NCI-H1930 (cell line): ENCODE measurements at regions not wholly inside any gene's neighbourhood (a gene's known extent, or its start where the extent isn't known, plus 50 kb on each side); places are given as distances from the start of the nearest gene placed in this dataset.

Experiments
- DNase-seq, 2 experiments: peaks; one replicate each; lab custom pipeline; 2025; lab: John Stamatoyannopoulos, UW

DNA sequence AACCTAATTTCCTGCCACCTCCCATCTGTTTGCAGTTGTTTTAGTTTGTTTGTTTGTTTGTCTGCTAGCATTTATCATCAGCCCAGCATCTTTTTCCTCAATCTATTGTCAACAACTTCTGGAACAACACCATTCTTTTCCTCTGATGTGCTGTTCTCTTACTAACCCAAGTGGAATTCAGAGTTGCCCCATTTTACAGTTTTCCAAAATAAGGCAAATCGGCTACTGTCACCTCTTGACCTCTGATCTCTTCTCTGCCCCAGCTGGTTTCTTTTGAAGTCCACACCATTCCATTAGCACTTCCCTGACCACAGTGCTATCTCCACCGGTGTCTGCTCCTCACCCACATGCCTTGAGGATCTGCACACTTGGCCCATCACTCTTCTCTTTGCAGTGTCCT is 102.4 kb downstream of the EFNB2 start:
- DNase-seq = no peak

DNA sequence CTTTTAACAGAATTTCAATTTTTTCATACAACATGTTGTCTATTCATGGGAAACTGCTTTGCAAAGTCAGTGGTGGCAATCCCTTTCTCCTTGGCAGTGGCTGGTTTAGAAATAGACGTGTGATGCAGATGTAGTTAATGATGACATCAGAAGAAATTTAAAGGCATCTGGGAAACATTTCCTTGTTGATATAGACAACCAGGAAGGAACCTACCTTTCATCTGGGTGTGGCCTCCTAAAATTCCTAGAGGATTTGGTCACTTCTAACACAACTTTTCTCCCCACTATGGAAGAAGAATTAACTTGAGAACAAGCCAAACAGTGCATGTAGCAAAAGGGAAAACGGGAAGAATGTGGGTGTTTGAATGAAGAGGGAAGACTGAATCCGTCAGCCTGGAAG is 102.8 kb downstream of the EFNB2 start:
- no peak for DNase-seq

- DNase-seq = no peak
Measured at GRCh38 chr13:106426909-106427308, 108.6 kb downstream of the EFNB2 start.

GRCh38 chr13:106425661-106426060 is 109.8 kb downstream of the EFNB2 start:
- DNase-seq = no peak

DNA sequence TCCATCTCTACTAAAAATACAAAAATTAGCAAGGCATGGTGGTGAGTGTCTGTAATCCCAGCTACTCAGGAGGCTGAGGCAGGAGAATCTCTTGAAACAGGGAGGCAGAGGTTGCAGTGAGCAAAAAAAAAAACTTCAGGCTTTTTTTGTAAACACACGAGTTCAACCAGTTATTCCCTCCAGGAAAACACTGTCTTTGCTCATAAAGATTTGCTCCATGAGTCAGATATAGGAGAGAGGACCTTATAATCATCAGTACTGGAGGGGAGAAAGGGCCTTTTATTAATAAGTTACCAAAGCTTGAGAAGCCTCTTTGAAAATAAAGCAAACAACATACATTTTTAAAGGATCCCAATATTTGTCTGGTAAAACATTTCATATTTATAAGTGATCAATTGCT is 110.7 kb downstream of the EFNB2 start:
- no peak for DNase-seq

DNA sequence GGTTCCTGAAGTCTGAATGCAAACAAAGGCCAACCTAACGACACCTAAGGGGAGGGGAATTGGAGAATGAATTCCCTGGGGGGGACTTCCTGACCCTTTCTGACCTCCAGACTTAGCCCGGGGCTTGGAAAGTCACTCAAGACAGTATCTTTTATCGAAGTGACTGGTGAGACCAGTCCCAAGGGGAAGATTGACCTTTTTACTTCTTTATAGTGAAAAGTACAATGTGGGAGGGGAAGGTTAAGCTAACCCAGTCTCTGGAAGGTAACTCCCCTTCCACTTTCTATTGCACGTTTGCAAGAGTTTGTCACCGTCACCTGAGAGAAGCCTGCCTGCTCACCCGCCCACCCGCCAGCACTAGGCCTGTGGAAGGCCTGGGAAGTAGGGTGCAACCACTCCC is 111.9 kb downstream of the EFNB2 start:
- no peak for DNase-seq

GRCh38 chr13:106418556-106418955 is 116.9 kb downstream of the EFNB2 start:
- DNase-seq = no peak

- DNase-seq = no peak
Measured at GRCh38 chr13:106417467-106418110, 117.9 kb downstream of the EFNB2 start.

DNA sequence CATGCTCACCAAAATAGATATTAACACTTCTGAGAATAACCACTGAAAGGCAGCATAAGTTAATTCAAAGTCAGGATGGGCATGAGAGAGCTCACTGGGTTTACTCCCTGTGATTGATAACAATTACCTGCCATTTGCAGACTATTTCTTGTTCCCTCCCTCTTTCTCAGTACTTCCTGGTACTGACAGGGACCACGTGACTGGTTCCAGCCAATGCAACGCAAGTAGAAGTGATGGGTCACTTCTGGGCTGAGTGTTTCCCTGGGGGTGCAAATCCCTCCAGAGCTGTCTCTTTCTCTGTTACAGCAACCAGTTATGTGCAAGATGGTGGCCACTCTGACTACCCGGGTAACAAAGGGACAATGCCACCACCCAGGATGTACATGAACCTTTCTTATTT is 118.8 kb downstream of the EFNB2 start:
- DNase-seq = no peak

GRCh38 chr13:106415971-106416370 is 119.5 kb downstream of the EFNB2 start:
- DNase-seq = no peak

DNA sequence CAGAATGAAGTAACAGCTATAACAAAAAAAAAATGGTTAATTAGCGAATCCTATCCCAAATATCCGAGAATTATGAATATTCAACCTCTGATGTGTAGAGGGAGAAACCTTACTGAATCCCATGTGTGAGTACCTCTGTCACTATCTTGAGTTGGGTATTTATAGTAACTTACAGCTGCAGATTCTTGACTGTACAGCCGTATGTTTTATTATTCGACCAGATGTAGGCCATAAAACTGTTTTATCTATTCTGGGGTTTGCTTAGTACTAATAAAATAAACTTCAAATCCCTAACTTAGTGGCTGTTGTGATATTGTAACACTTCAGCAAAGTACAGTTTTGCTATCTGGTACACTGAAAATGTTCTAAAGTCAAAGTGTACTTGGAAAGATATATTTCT is 120.0 kb downstream of the EFNB2 start:
- DNase-seq = no peak

GRCh38 chr13:106407338-106407737 is 128.1 kb downstream of the EFNB2 start:
- DNase-seq = no peak

DNA sequence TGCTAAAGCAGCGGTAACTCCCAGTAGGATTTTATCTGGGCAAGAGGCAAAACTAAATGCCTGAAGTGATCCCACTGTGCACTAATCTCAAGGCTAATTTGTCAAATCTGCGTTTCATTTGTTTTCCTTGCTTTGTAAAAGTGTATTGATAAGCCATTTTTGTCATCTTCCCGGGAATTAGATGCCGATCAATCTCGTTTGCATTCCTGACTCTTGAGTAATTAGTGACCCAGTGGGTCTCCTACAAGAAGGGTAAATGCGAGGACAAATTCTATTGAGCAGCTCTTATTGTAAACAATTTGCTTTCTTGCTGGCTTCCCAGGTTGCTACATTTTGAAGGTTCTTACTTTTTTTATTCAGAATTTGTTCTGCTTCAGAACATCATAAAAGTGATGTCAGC is 129.7 kb downstream of the EFNB2 start:
- DNase-seq = no peak

- DNase-seq = no peak
Measured at GRCh38 chr13:106403280-106403679, 132.2 kb downstream of the EFNB2 start.

- DNase-seq = no peak
Measured at GRCh38 chr13:106402866-106403265, 132.6 kb downstream of the EFNB2 start.

DNA sequence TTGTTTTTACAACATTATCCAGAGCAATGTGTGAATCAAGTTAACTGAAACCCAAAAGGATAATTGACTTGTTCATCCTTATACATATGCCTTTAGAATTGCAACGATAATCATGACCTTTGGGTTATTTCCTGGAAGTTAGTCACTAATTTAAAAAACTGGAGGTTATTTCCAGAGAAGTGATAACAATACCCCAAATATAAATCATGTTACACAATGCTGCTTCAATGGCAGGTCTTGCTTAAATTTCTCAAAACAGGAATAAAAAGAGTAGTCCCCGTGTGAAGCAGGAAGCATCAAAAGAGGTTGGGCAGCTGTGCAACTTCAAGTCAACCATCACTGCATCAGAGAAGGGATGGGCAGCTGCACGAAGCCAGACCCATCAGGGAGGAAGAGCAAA is 134.4 kb downstream of the EFNB2 start:
- DNase-seq = no peak

GRCh38 chr13:106400289-106400688 is 135.2 kb downstream of the EFNB2 start:
- no peak for DNase-seq

GRCh38 chr13:106398289-106398688 is 137.2 kb downstream of the EFNB2 start:
- DNase-seq = no peak

DNA sequence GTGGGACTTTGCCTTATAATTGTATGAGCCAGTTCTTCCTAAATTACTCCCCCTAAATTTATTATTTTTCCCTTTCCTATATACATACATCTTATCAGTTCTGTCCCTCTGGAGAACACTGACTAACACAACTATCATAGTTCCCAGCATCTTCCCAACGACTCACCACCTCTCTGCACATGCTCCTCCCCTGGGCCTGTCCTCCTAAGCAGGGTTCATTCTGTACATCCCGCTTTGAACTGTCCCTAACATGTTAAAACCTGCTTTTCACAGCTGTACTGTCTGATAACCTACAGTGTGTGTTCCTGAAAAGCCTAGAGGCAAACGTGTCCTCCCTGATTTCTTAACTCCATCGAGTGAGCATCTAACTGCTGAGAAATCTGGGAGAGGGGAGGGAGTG is 141.7 kb downstream of the EFNB2 start:
- no peak for DNase-seq

DNA sequence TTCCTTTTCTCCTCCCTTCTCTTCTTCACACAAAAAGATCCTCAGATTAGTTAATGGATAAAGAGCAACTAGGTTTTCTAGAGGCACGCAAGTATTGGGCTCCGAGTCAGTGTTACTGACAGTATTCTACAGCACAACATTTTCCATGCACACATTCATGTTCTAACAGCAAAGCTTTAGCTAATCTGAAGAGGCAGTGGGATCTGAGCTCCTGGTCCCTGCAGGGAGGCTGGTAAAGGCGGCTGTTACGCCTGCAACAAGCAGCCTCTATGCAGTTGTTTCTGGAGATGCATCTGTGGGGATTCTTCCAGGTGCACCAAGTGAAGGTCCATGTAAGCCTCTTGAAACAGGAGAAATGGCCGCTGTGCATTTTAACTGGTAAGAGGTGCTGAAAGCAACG is 143.8 kb downstream of the EFNB2 start:
- DNase-seq = no peak

DNA sequence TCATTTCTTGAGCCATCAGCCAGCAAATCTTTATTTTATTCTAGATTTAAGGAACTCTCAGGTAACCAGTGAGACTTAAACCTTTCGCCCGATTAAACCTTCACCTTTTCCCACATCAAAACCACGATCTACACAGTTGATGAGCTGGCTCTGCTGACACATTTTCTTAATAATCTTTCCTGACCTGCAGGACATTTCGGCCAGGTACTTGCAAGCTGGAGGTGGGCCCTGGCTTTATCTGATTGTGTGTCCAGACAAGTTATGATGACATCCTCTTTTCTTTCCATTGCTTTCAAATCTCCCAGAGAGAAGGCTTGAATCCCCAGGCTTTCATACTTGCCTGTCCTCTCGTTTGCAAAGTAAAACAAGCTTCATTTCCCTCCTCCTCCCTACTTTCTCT is 144.2 kb downstream of the EFNB2 start:
- DNase-seq = no peak

- no peak for DNase-seq
Measured at GRCh38 chr13:106390367-106390766, 145.1 kb downstream of the EFNB2 start.

DNA sequence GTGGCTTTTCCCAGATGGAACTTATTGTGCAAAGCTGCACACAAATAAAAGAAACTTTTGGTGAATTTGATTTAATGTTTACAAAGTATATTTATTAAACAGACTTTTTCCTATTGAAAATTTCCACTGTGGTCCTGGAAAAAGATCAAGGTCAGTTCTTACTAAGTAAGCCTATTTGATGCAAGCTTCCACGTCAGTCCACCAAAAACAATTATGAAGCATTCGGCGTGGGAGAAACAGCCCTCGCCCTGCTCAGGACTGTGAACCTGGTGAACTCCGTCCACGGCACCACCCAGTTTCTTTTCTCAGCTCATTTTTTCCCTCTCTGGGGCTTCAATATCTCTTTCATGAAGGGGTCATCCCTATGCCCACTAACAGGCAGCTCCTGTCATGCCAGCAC is 149.8 kb downstream of the EFNB2 start:
- DNase-seq = no peak

GRCh38 chr13:106384516-106384915 is 150.9 kb downstream of the EFNB2 start:
- no peak for DNase-seq

DNA sequence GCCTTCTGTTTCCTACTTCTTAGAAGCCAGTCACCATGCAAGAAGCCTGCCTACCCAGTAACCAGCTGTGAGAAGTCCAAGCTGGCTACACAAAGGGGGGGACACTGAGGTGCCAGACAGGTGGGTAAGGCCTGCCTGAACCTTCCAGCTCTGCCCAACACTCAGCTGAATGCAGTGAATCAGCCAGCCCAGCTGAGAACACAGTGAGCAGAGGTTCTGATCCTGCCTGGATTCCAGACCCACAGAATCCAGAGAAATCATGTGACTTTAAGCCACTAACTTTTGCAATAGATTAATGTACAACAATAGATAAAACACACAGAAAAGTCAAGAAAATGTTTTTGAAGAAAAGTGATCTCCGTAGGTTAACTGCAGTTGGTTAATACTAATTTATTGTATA is 151.7 kb downstream of the EFNB2 start:
- DNase-seq = no peak
